HepG2 (cell line): ENCODE measurements at regions not wholly inside any gene's neighbourhood (a gene's known extent, or its start where the extent isn't known, plus 50 kb on each side); places are given as distances from the start of the nearest gene placed in this dataset.

Source experiments
- ATAC-seq: fragments of 200-7000 bp; cut with Tn5 transposase; 3 replicates; pipeline ENCODE4 v1.9.1; 2020; ENCODE audit warnings: mild to moderate bottlenecking, moderate library complexity
- BruUV-seq: library from RNA; stranded (reverse); fragments of 400-500 nt; replicated peaks from 2 replicates; lab custom pipeline; 2021; lab: Mats Ljungman, UMichigan
- CTCF ChIA-PET: fragments of 300-600 bp; formaldehyde crosslinking; extraction: SDS; loops from one replicate; lab custom pipeline; 2021; ENCODE audit warnings: low total read pairs, inconsistent platforms, low intra/inter-chr PET ratio; lab: Yijun Ruan, JAX
- POLR2A ChIA-PET: fragments of 350-600 bp; sonication (Branson Sonifier 250); formaldehyde crosslinking; loops from one replicate; lab custom pipeline; 2020; ENCODE audit warnings: antibody characterized with exemption, inconsistent platforms; lab: Yijun Ruan, JAX
- DNase-seq: peaks from one replicate; pipeline ENCODE4 v3.0.0-alpha.2; 2015; ENCODE audit warnings: low spot score
- FAIRE-seq: peaks from 3 replicates; lab custom pipeline; 2011; peaks lifted over from hg19 to GRCh38; lab: Jason Lieb, UNC
- H2AFZ ChIP-seq: one replicate; pipeline ENCODE4 v1.6.1; 2011; ENCODE audit warnings: low read length, inconsistent platforms
- H3K27ac ChIP-seq: fragments of 300-600 bp; 3 replicates; pipeline ENCODE4 v1.8.0; 2011; ENCODE audit warnings: mixed run types, mild to moderate bottlenecking, mixed read lengths, low read length, inconsistent platforms; ENCODE audit not compliant: insufficient read depth; ENCODE audit errors: extremely low read length
- H3K27me3 ChIP-seq, 2 experiments: fragments of 200-600 bp in 1 of 2; 2 replicates in 1 of 2; 3 replicates in 1 of 2; pipeline versions ENCODE4 v1.6.0 to v1.8.0; 2011; ENCODE audit warnings: low read length in 2 of 2, mild to moderate bottlenecking in 2 of 2, moderate library complexity in 2 of 2, inconsistent platforms in 1 of 2; ENCODE audit not compliant: insufficient read depth in 2 of 2, control insufficient read depth in 1 of 2
- H3K36me3 ChIP-seq, 2 experiments: fragments of 200-600 bp in 1 of 2; replicated peaks in 1 of 2; 2 replicates in 1 of 2; 3 replicates in 1 of 2; pipeline versions ENCODE4 v1.5.1 to v1.8.0; 2011; ENCODE audit warnings: low read length in 2 of 2, inconsistent platforms in 1 of 2; ENCODE audit not compliant: insufficient read depth in 2 of 2, control insufficient read depth in 1 of 2
- H3K4me1 ChIP-seq: 2 replicates; pipeline ENCODE4 v1.5.1; 2012; ENCODE audit warnings: low read length, inconsistent platforms; ENCODE audit not compliant: insufficient read depth
- H3K4me2 ChIP-seq: 2 replicates; pipeline ENCODE4 v1.6.0; 2011; ENCODE audit warnings: low read depth, low read length, inconsistent platforms
- H3K4me3 ChIP-seq, 3 experiments: fragments of 200-600 bp in 1 of 3; sonication (generic), shearing (Covaris generic) in 1 of 3; replicated peaks in 1 of 3; 2 replicates each; pipeline ENCODE4 v1.5.1; 2011 to 2016; ENCODE audit warnings: low read length in 3 of 3, inconsistent platforms in 2 of 3, low read depth in 2 of 3, mild to moderate bottlenecking in 2 of 3, control low read depth in 1 of 3, mixed read lengths in 1 of 3; ENCODE audit not compliant: insufficient read depth in 1 of 3
- H3K79me2 ChIP-seq: one replicate; pipeline ENCODE4 v1.6.1; 2011; ENCODE audit warnings: low read length, inconsistent platforms; ENCODE audit not compliant: insufficient read depth
- H3K9ac ChIP-seq: 2 replicates; pipeline ENCODE4 v1.6.0; 2011; ENCODE audit warnings: mild to moderate bottlenecking, low read depth, low read length, inconsistent platforms; ENCODE audit not compliant: insufficient read depth
- H3K9me3 ChIP-seq: 2 replicates; pipeline ENCODE4 v1.5.1; 2012; ENCODE audit warnings: mild to moderate bottlenecking, low read length
- H4K20me1 ChIP-seq: 2 replicates; pipeline ENCODE4 v1.6.0; 2011; ENCODE audit warnings: inconsistent platforms, mild to moderate bottlenecking, low read length, moderate library complexity; ENCODE audit not compliant: insufficient read depth
- ARID2 ChIP-seq: sonication (generic); formaldehyde crosslinking; IDR thresholded peaks from 2 replicates; pipeline ENCODE4 v1.8.1; 2022; ENCODE audit warnings: mild to moderate bottlenecking, missing genetic modification reagents, borderline replicate concordance
- BRD4 ChIP-seq: sonication (generic); formaldehyde crosslinking; IDR thresholded peaks from 2 replicates; pipeline ENCODE4 v1.4.0; 2020; ENCODE audit warnings: missing genetic modification reagents
- MAF1 ChIP-seq: sonication (generic); formaldehyde crosslinking; IDR thresholded peaks from 2 replicates; pipeline ENCODE4 v1.5.0; 2020; ENCODE audit warnings: missing genetic modification reagents, borderline replicate concordance
- NFKBIZ ChIP-seq: IDR thresholded peaks from 2 replicates; pipeline ENCODE4 v1.6.1; 2018; ENCODE audit warnings: missing genetic modification reagents, missing compliant biosample characterization
- POLR2AphosphoS5 ChIP-seq: IDR thresholded peaks from 2 replicates; pipeline ENCODE4 v1.6.1; 2012; ENCODE audit warnings: low read depth, low read length
- SRY ChIP-seq: sonication (generic); formaldehyde crosslinking; IDR thresholded peaks from 2 replicates; pipeline ENCODE4 v1.8.0; 2022; ENCODE audit warnings: mild to moderate bottlenecking, missing genetic modification reagents
- TAF15 ChIP-seq: fragments of 200-400 bp; formaldehyde crosslinking; IDR thresholded peaks from one replicate; pipeline ENCODE4 v1.6.1; 2018; ENCODE audit warnings: mild to moderate bottlenecking, low read depth, low read length; ENCODE audit not compliant: poor library complexity, severe bottlenecking
- ZFY ChIP-seq: sonication (generic); formaldehyde crosslinking; IDR thresholded peaks from 2 replicates; pipeline ENCODE4 v1.4.0; 2020; ENCODE audit warnings: missing genetic modification reagents
- WGBS: methylation state at CpG from one replicate; pipeline ENCODE4 v1.1.6; 2017; ENCODE audit warnings: low lambda C conversion rate; 5-methylcytosine and 5-hydroxymethylcytosine counted together
- in situ Hi-C: cut with HindIII; loops from 2 replicates; pipeline ENCODE4 v1.10.0; 2017; ENCODE audit warnings: low pct_unique_long_range_greater_than_20kb; ENCODE audit not compliant: extremely low pct_ligation_motif_present
- intact Hi-C: fragments of 100-400 bp; cut with micrococcal nuclease; formaldehyde crosslinking; loops from one replicate; pipeline ENCODE4 v1.10.0; 2022; ENCODE audit not compliant: unreplicated experiment
- TF ChIP-seq, protein P1 (sequence below): IDR thresholded peaks from 2 replicates; pipeline ENCODE4 v1.6.1; 2016; ENCODE audit warnings: missing biosample characterization, missing genetic modification reagents, low read depth
- TF ChIP-seq, protein P2 (sequence below): sonication (generic); formaldehyde crosslinking; IDR thresholded peaks from 2 replicates; pipeline ENCODE4 v1.4.0; 2020; ENCODE audit warnings: missing genetic modification reagents, mild to moderate bottlenecking, borderline replicate concordance
- TF ChIP-seq, protein P3 (sequence below): IDR thresholded peaks from 2 replicates; pipeline ENCODE4 v1.6.1; 2018; ENCODE audit warnings: missing genetic modification reagents
- TF ChIP-seq, protein P4 (sequence below): IDR thresholded peaks from 2 replicates; pipeline ENCODE4 v1.6.1; 2016; ENCODE audit warnings: missing compliant biosample characterization, missing genetic modification reagents, borderline replicate concordance
- TF ChIP-seq, protein P5 (sequence below): sonication (generic); formaldehyde crosslinking; IDR thresholded peaks from 2 replicates; pipeline ENCODE4 v1.4.0; 2020; ENCODE audit warnings: missing genetic modification reagents

DNA sequence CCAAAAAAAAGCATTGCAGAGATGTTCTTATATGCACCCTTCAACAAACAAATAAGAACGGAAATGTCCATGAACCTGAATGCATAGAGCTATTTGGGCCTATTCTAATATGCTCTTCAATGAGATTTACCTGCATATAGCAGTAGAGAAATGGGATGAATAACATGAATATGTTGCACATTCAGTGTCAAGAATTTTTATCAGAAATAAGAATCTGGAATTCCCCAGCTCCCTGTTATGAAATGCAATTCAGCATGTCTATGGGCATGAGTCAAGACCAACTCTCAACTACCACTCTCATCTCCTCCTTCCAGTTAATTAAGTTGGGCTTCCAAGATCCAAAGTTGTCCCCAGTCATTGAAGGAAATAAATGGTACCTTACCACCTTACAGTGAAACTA is 133.7 kb upstream of the ALCAM start (continued):
- no peak for TF ChIP-seq SRY (CRISPR knock-in tag)
- TF ChIP-seq, protein P1, sequence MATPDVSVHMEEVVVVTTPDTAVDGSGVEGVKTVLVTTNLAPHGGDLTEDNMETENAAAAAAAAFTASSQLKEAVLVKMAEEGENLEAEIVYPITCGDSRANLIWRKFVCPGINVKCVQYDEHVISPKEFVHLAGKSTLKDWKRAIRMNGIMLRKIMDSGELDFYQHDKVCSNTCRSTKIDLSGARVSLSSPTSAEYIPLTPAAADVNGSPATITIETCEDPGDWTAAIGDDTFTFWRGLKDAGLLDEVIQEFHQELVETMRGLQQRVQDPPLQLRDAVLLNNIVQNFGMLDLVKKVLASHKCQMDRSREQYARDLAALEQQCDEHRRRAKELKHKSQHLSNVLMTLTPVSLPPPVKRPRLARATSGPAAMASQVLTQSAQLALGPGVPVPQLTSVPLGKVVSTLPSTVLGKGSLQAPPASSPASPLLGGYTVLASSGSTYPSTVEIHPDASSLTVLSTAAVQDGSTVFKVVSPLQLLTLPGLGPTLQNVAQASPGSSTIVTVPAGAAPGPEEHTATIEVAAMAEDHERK (CRISPR knock-in tag): no peak

DNA sequence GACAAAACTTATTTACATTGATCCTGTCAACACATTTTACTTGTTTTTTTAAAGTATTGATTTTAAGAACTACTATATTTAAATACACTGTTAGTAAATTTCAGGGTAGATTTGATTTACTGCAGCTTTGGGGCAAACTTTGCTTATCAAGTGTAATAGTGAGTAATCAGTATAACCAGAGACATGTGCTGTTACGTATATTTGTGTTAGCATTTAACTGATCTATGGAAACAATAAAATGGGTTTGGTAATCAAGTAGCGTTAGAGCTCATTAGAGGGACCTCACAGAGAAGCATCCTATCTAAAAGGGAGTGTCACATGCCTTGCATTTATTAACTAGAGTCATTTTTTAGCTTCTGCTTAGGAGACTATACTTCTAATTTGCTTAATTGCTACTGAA is 131.5 kb upstream of the ALCAM start:
- Histone ChIP-seq H3K27ac (no peak overlapping the region), H3K36me3 (no peaks in the 10 kb centered on the region)
- POLR2A ChIA-PET: no interaction called here
- no peak for TF ChIP-seq ARID2 (CRISPR knock-in tag)
- no peak for TF ChIP-seq TAF15
- TF ChIP-seq, protein P2, sequence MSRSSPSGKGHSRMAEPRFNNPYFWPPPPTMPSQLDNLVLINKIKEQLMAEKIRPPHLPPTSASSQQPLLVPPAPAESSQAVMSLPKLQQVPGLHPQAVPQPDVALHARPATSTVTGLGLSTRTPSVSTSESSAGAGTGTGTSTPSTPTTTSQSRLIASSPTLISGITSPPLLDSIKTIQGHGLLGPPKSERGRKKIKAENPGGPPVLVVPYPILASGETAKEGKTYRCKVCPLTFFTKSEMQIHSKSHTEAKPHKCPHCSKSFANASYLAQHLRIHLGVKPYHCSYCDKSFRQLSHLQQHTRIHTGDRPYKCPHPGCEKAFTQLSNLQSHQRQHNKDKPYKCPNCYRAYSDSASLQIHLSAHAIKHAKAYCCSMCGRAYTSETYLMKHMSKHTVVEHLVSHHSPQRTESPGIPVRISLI (CRISPR knock-in tag): no peak
- no peak for TF ChIP-seq POLR2AphosphoS5
- no peak for TF ChIP-seq BRD4
- TF ChIP-seq, protein P3, sequence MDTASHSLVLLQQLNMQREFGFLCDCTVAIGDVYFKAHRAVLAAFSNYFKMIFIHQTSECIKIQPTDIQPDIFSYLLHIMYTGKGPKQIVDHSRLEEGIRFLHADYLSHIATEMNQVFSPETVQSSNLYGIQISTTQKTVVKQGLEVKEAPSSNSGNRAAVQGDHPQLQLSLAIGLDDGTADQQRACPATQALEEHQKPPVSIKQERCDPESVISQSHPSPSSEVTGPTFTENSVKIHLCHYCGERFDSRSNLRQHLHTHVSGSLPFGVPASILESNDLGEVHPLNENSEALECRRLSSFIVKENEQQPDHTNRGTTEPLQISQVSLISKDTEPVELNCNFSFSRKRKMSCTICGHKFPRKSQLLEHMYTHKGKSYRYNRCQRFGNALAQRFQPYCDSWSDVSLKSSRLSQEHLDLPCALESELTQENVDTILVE (CRISPR knock-in tag): no peak
- no peak for TF ChIP-seq MAF1
- TF ChIP-seq, protein P4, sequence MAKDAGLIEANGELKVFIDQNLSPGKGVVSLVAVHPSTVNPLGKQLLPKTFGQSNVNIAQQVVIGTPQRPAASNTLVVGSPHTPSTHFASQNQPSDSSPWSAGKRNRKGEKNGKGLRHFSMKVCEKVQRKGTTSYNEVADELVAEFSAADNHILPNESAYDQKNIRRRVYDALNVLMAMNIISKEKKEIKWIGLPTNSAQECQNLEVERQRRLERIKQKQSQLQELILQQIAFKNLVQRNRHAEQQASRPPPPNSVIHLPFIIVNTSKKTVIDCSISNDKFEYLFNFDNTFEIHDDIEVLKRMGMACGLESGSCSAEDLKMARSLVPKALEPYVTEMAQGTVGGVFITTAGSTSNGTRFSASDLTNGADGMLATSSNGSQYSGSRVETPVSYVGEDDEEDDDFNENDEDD (CRISPR knock-in tag): no peak
- TF ChIP-seq, protein P5, sequence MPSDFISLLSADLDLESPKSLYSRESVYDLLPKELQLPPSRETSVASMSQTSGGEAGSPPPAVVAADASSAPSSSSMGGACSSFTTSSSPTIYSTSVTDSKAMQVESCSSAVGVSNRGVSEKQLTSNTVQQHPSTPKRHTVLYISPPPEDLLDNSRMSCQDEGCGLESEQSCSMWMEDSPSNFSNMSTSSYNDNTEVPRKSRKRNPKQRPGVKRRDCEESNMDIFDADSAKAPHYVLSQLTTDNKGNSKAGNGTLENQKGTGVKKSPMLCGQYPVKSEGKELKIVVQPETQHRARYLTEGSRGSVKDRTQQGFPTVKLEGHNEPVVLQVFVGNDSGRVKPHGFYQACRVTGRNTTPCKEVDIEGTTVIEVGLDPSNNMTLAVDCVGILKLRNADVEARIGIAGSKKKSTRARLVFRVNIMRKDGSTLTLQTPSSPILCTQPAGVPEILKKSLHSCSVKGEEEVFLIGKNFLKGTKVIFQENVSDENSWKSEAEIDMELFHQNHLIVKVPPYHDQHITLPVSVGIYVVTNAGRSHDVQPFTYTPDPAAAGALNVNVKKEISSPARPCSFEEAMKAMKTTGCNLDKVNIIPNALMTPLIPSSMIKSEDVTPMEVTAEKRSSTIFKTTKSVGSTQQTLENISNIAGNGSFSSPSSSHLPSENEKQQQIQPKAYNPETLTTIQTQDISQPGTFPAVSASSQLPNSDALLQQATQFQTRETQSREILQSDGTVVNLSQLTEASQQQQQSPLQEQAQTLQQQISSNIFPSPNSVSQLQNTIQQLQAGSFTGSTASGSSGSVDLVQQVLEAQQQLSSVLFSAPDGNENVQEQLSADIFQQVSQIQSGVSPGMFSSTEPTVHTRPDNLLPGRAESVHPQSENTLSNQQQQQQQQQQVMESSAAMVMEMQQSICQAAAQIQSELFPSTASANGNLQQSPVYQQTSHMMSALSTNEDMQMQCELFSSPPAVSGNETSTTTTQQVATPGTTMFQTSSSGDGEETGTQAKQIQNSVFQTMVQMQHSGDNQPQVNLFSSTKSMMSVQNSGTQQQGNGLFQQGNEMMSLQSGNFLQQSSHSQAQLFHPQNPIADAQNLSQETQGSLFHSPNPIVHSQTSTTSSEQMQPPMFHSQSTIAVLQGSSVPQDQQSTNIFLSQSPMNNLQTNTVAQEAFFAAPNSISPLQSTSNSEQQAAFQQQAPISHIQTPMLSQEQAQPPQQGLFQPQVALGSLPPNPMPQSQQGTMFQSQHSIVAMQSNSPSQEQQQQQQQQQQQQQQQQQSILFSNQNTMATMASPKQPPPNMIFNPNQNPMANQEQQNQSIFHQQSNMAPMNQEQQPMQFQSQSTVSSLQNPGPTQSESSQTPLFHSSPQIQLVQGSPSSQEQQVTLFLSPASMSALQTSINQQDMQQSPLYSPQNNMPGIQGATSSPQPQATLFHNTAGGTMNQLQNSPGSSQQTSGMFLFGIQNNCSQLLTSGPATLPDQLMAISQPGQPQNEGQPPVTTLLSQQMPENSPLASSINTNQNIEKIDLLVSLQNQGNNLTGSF (CRISPR knock-in tag): no peak
- TF ChIP-seq NFKBIZ (CRISPR knock-in tag): no peak
- no peak for TF ChIP-seq ZFY
- TF ChIP-seq, all 625 proteins: peak for 0
- no peak overlapping the region for H3K9ac ChIP-seq
- intact Hi-C loops (no loop called here), in situ Hi-C loops (no loop called here)
- H3K4me3 ChIP-seq: no peak overlapping the region
- H3K4me2 ChIP-seq: no peak overlapping the region
- WGBS: 23% methylated on average over 2 of the region's 2 CpGs
- no peaks in the 10 kb centered on the region for H4K20me1 ChIP-seq
- FAIRE-seq (no peak), ATAC-seq (no peak), DNase-seq (no peak)
- CTCF ChIA-PET: no interaction called here
- H3K4me1 ChIP-seq: no peaks in the 10 kb centered on the region
- no TSS peak for BruUV-seq
- H3K27me3 ChIP-seq: no peaks in the 10 kb centered on the region
- no peaks in the 10 kb centered on the region for H3K79me2 ChIP-seq
- no peak overlapping the region for H2AFZ ChIP-seq
- no peaks in the 10 kb centered on the region for H3K9me3 ChIP-seq
